ENCODE measurements at regions not wholly inside any gene's neighbourhood (a gene's known extent, or its start where the extent isn't known, plus 50 kb on each side); places are given as distances from the start of the nearest gene placed in this dataset.

- no peak for DNase-seq (ENCODE audit: low read depth, low spot score)
These were observed 975.7 kb upstream of the ADGRL2 start for GRCh38 chr1:80825067-80825466.

GRCh38 chr1:80818211-80818610 lies 982.5 kb upstream of the ADGRL2 start:
- DNase-seq (ENCODE audit: low read depth, low spot score), result no peak

GRCh38 chr1:80807981-80808380 lies 992.8 kb upstream of the ADGRL2 start:
- no peak for DNase-seq (ENCODE audit: low read depth, low spot score)

- no peak for DNase-seq (ENCODE audit: low read depth, low spot score)
These were observed 994.3 kb upstream of the ADGRL2 start for GRCh38 chr1:80806431-80806830.

GRCh38 chr1:80801695-80802094 lies 999.0 kb upstream of the ADGRL2 start:
- no peak for DNase-seq (ENCODE audit: low read depth, low spot score)

GRCh38 chr1:80799457-80799856 lies 1001.3 kb upstream of the ADGRL2 start:
- no peak for DNase-seq (ENCODE audit: low read depth, low spot score)

GRCh38 chr1:80779275-80779674 lies 1021.5 kb upstream of the ADGRL2 start:
- DNase-seq (ENCODE audit: low read depth, low spot score), result no peak

- no peak for DNase-seq (ENCODE audit: low read depth, low spot score)
These were observed 1022.5 kb upstream of the ADGRL2 start for GRCh38 chr1:80778094-80778840.

- DNase-seq (ENCODE audit: low read depth, low spot score), result no peak
These were observed 1024.5 kb upstream of the ADGRL2 start for GRCh38 chr1:80776266-80776665.

- no peak for DNase-seq (ENCODE audit: low read depth, low spot score)
These were observed 1031.5 kb upstream of the ADGRL2 start for GRCh38 chr1:80769208-80769750.

GRCh38 chr1:80767711-80768110 lies 1033.0 kb upstream of the ADGRL2 start:
- DNase-seq (ENCODE audit: low read depth, low spot score), result no peak

GRCh38 chr1:80759354-80759753 lies 1041.4 kb upstream of the ADGRL2 start:
- no peak for DNase-seq (ENCODE audit: low read depth, low spot score)

- no peak for DNase-seq (ENCODE audit: low read depth, low spot score)
These were observed 1044.8 kb upstream of the ADGRL2 start for GRCh38 chr1:80755944-80756343.

- DNase-seq (ENCODE audit: low read depth, low spot score), result no peak
These were observed 1049.5 kb upstream of the ADGRL2 start for GRCh38 chr1:80751204-80751603.

- no peak for DNase-seq (ENCODE audit: low read depth, low spot score)
These were observed 1069.4 kb upstream of the ADGRL2 start for GRCh38 chr1:80731241-80731894.

- no peak for DNase-seq (ENCODE audit: low read depth, low spot score)
These were observed 1078.1 kb upstream of the ADGRL2 start for GRCh38 chr1:80722611-80723010.

GRCh38 chr1:80706526-80706925 lies 1094.2 kb upstream of the ADGRL2 start:
- no peak for DNase-seq (ENCODE audit: low read depth, low spot score)

GRCh38 chr1:80678438-80678837 lies 1122.3 kb upstream of the ADGRL2 start:
- DNase-seq (ENCODE audit: low read depth, low spot score), result no peak

GRCh38 chr1:80675454-80675853 lies 1125.3 kb upstream of the ADGRL2 start:
- no peak for DNase-seq (ENCODE audit: low read depth, low spot score)

- no peak for DNase-seq (ENCODE audit: low read depth, low spot score)
These were observed 1126.7 kb upstream of the ADGRL2 start for GRCh38 chr1:80673935-80674597.

- DNase-seq (ENCODE audit: low read depth, low spot score), result no peak
These were observed 1132.4 kb upstream of the ADGRL2 start for GRCh38 chr1:80668372-80668771.

- DNase-seq (ENCODE audit: low read depth, low spot score), result no peak
These were observed 1134.7 kb upstream of the ADGRL2 start for GRCh38 chr1:80666073-80666472.

- no peak for DNase-seq (ENCODE audit: low read depth, low spot score)
These were observed 1141.6 kb upstream of the ADGRL2 start for GRCh38 chr1:80659161-80659560.

All from brain pericyte (primary cell).